Transverse colon (tissue), 4 donors: ENCODE measurements at regions not wholly inside any gene's neighbourhood (a gene's known extent, or its start where the extent isn't known, plus 50 kb on each side); places are given as distances from the start of the nearest gene placed in this dataset.

Experiments used
- EP300 ChIP-seq: sonication (generic); formaldehyde crosslinking; IDR thresholded peaks from one replicate; pipeline ENCODE4 v1.6.1; 2017; ENCODE audit warnings: antibody characterized with exemption, low read depth
- POLR2AphosphoS5 ChIP-seq, 3 donors: sonication (generic); formaldehyde crosslinking; IDR thresholded peaks; one replicate each; pipeline ENCODE4 v1.6.1; 2016; ENCODE audit warnings: antibody characterized with exemption in 3 of 3
- TF ChIP-seq, protein P1 (sequence below), 5 experiments: fragments of 200-600 bp in 3 of 5; fragments of 450-650 bp in 2 of 5; sonication (generic) in 3 of 5; IDR thresholded peaks; 1 replicate in 2 of 5; 2 replicates in 3 of 5; pipeline ENCODE4 v1.5.1; 2016 to 2017; ENCODE audit warnings: antibody characterized with exemption in 5 of 5, inconsistent platforms in 3 of 5, mild to moderate bottlenecking in 2 of 5, moderate library complexity in 1 of 5

DNA sequence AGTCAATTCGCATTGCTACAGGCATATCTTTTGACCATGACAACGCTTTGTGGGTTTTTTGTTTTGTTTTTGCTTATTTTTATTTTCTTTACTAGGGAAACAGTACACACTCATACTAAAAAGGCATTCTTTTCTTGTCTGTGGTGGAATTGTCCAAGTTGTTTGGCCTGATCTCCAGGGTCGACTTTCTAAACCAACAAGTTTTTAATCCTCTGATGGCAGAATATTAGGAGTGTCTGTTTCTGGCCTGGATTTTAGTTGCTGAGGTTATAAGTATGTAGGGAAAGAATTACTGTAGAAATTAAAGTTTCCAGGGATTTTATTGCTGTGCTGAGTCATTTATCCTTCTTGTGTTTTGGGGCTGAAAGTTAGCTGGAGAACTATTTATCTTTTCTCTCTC, 218.5 kb downstream of the TAF11L14 start:
- TF ChIP-seq POLR2AphosphoS5 (IDR thresholded peaks at IDR 0.05) (no peak), EP300 (no peak)
- TF ChIP-seq, protein P1, sequence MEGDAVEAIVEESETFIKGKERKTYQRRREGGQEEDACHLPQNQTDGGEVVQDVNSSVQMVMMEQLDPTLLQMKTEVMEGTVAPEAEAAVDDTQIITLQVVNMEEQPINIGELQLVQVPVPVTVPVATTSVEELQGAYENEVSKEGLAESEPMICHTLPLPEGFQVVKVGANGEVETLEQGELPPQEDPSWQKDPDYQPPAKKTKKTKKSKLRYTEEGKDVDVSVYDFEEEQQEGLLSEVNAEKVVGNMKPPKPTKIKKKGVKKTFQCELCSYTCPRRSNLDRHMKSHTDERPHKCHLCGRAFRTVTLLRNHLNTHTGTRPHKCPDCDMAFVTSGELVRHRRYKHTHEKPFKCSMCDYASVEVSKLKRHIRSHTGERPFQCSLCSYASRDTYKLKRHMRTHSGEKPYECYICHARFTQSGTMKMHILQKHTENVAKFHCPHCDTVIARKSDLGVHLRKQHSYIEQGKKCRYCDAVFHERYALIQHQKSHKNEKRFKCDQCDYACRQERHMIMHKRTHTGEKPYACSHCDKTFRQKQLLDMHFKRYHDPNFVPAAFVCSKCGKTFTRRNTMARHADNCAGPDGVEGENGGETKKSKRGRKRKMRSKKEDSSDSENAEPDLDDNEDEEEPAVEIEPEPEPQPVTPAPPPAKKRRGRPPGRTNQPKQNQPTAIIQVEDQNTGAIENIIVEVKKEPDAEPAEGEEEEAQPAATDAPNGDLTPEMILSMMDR (IDR thresholded peaks at IDR 0.05): no peak
